Activated CD4-positive, alpha-beta memory T cell treated with anti-CD3 and anti-CD28 coated beads for 36 hours (primary cell): ENCODE measurements at regions not wholly inside any gene's neighbourhood (a gene's known extent, or its start where the extent isn't known, plus 50 kb on each side); places are given as distances from the start of the nearest gene placed in this dataset.

Experiments used
- CTCF ChIA-PET: fragments of 350-600 bp; sonication (Branson Sonifier 250); formaldehyde crosslinking; loops from one replicate; lab custom pipeline; 2021; ENCODE audit warnings: antibody characterized with exemption, inconsistent platforms; lab: Charles Lee
- POLR2A ChIA-PET: fragments of 350-600 bp; sonication (Branson Sonifier 250); formaldehyde crosslinking; loops from one replicate; lab custom pipeline; 2021; ENCODE audit warnings: antibody characterized with exemption; lab: Charles Lee
- DNase-seq: peaks from one replicate; pipeline ENCODE4 v3.0.0-alpha.2; 2020
- H3K27ac Mint-ChIP-seq: one replicate; pipeline ENCODE4 v1.8.0; 2021; ENCODE audit warnings: mixed read lengths
- H3K27me3 Mint-ChIP-seq: one replicate; pipeline ENCODE4 v1.8.0; 2021; ENCODE audit warnings: mixed read lengths
- H3K36me3 Mint-ChIP-seq: one replicate; pipeline ENCODE4 v1.8.0; 2021; ENCODE audit warnings: mixed read lengths
- H3K4me1 Mint-ChIP-seq: one replicate; pipeline ENCODE4 v1.8.0; 2021; ENCODE audit warnings: low read depth, mixed read lengths
- H3K4me3 Mint-ChIP-seq: one replicate; pipeline ENCODE4 v1.8.0; 2021; ENCODE audit warnings: mild to moderate bottlenecking, mixed read lengths
- H3K9me3 Mint-ChIP-seq: one replicate; pipeline ENCODE4 v1.8.0; 2021; ENCODE audit warnings: mixed read lengths
- intact Hi-C: fragments of 100-400 bp; cut with micrococcal nuclease; formaldehyde crosslinking; loops from one replicate; pipeline ENCODE4 v1.15.1; 2023

GRCh38 chr18:7360606-7361170 lies 129.8 kb downstream of the LRRC30 start:
- Mint-ChIP-seq H3K4me1 (no peaks in the 10 kb centered on the region), H3K36me3 (peaks cover 2% of the 10 kb centered on the region), H3K9me3 (peaks cover 8% of the 10 kb centered on the region), H3K27me3 (no peaks in the 10 kb centered on the region), H3K27ac (no peak overlapping the region), H3K4me3 (no peak overlapping the region)
- DNase-seq = no peak
- ChIA-PET POLR2A (no interaction called here), CTCF (no interaction called here)
- intact Hi-C loops = no loop called here

- Mint-ChIP-seq H3K4me1 (no peaks in the 10 kb centered on the region), H3K27ac (no peak overlapping the region), H3K9me3 (peaks cover 8% of the 10 kb centered on the region), H3K4me3 (no peak overlapping the region), H3K36me3 (peaks cover 2% of the 10 kb centered on the region), H3K27me3 (no peaks in the 10 kb centered on the region)
- POLR2A ChIA-PET = no interaction called here
- CTCF ChIA-PET = interaction anchor here (0.7 kb wide), 1 partner anchor 1552 kb away, joined by 4 read pairs; no protein-coding TSS in a partner anchor
- no peak for DNase-seq
- intact Hi-C loops = no loop called here
Observed at GRCh38 chr18:7363338-7363737, 132.4 kb downstream of the LRRC30 start.

- Mint-ChIP-seq H3K27me3 (no peaks in the 10 kb centered on the region), H3K9me3 (peaks cover 2% of the 10 kb centered on the region), H3K4me3 (no peak overlapping the region), H3K27ac (no peak overlapping the region), H3K4me1 (no peaks in the 10 kb centered on the region), H3K36me3 (peaks cover 2% of the 10 kb centered on the region)
- intact Hi-C loops = no loop called here
- POLR2A ChIA-PET = no interaction called here
- no peak for DNase-seq
- CTCF ChIA-PET = no interaction called here
Observed at GRCh38 chr18:7366597-7366996, 135.7 kb downstream of the LRRC30 start.

GRCh38 chr18:7367336-7367735 lies 136.4 kb downstream of the LRRC30 start:
- Mint-ChIP-seq H3K27ac (no peak overlapping the region), H3K36me3 (peaks cover 2% of the 10 kb centered on the region), H3K4me1 (no peaks in the 10 kb centered on the region), H3K27me3 (no peaks in the 10 kb centered on the region), H3K9me3 (no peaks in the 10 kb centered on the region), H3K4me3 (no peak overlapping the region)
- ChIA-PET CTCF (no interaction called here), POLR2A (no interaction called here)
- no peak for DNase-seq
- intact Hi-C loops = no loop called here

GRCh38 chr18:7369006-7369405 lies 138.1 kb downstream of the LRRC30 start:
- no peak overlapping the region for H3K4me3 Mint-ChIP-seq
- CTCF ChIA-PET = no interaction called here

GRCh38 chr18:7370375-7370774 lies 139.5 kb downstream of the LRRC30 start:
- intact Hi-C loops = no loop called here

More at GRCh38 chr18:7369006-7369405, 138.1 kb downstream of the LRRC30 start:
- H3K9me3 Mint-ChIP-seq = peaks cover under 1% of the 10 kb centered on the region
- intact Hi-C loops = no loop called here
- no peaks in the 10 kb centered on the region for H3K4me1 Mint-ChIP-seq
- POLR2A ChIA-PET = no interaction called here
- H3K27me3 Mint-ChIP-seq = no peaks in the 10 kb centered on the region
- DNase-seq = no peak
- no peak overlapping the region for H3K27ac Mint-ChIP-seq
- peaks cover 2% of the 10 kb centered on the region for H3K36me3 Mint-ChIP-seq

GRCh38 chr18:7370802-7371201 lies 139.9 kb downstream of the LRRC30 start:
- H3K36me3 Mint-ChIP-seq = no peaks in the 10 kb centered on the region
- no peak for DNase-seq
- no peak overlapping the region for H3K4me3 Mint-ChIP-seq
- H3K27me3 Mint-ChIP-seq = no peaks in the 10 kb centered on the region
- peaks cover 11% of the 10 kb centered on the region for H3K9me3 Mint-ChIP-seq
- no peak overlapping the region for H3K27ac Mint-ChIP-seq
- intact Hi-C loops = no loop called here
- ChIA-PET CTCF (no interaction called here), POLR2A (no interaction called here)
- H3K4me1 Mint-ChIP-seq = no peaks in the 10 kb centered on the region

More at GRCh38 chr18:7370375-7370774, 139.5 kb downstream of the LRRC30 start:
- peaks cover 10% of the 10 kb centered on the region for H3K9me3 Mint-ChIP-seq
- no peak overlapping the region for H3K27ac Mint-ChIP-seq
- no peaks in the 10 kb centered on the region for H3K27me3 Mint-ChIP-seq
- POLR2A ChIA-PET = no interaction called here
- DNase-seq = no peak
- H3K36me3 Mint-ChIP-seq = no peaks in the 10 kb centered on the region
- CTCF ChIA-PET = no interaction called here
- H3K4me1 Mint-ChIP-seq = no peaks in the 10 kb centered on the region
- H3K4me3 Mint-ChIP-seq = no peak overlapping the region

- Mint-ChIP-seq H3K9me3 (peaks cover 30% of the 10 kb centered on the region), H3K4me3 (no peak overlapping the region), H3K27ac (no peak overlapping the region)
Observed at GRCh38 chr18:7373441-7373840, 142.6 kb downstream of the LRRC30 start.

GRCh38 chr18:7381307-7381706 lies 150.4 kb downstream of the LRRC30 start:
- ChIA-PET CTCF (no interaction called here), POLR2A (no interaction called here)
- Mint-ChIP-seq H3K9me3 (peaks cover 18% of the 10 kb centered on the region), H3K36me3 (no peaks in the 10 kb centered on the region), H3K4me3 (no peak overlapping the region), H3K27ac (no peak overlapping the region), H3K27me3 (no peaks in the 10 kb centered on the region), H3K4me1 (no peaks in the 10 kb centered on the region)
- no peak for DNase-seq
- intact Hi-C loops = no loop called here

More at GRCh38 chr18:7373441-7373840, 142.6 kb downstream of the LRRC30 start:
- intact Hi-C loops = no loop called here
- H3K27me3 Mint-ChIP-seq = no peaks in the 10 kb centered on the region
- no peak for DNase-seq
- no peaks in the 10 kb centered on the region for H3K4me1 Mint-ChIP-seq
- no peaks in the 10 kb centered on the region for H3K36me3 Mint-ChIP-seq
- ChIA-PET POLR2A (no interaction called here), CTCF (no interaction called here)

- no peak for DNase-seq
- peaks cover 14% of the 10 kb centered on the region for H3K9me3 Mint-ChIP-seq
- H3K4me3 Mint-ChIP-seq = no peak overlapping the region
- no peaks in the 10 kb centered on the region for H3K4me1 Mint-ChIP-seq
- intact Hi-C loops = no loop called here
- H3K36me3 Mint-ChIP-seq = no peaks in the 10 kb centered on the region
- ChIA-PET POLR2A (no interaction called here), CTCF (no interaction called here)
- no peaks in the 10 kb centered on the region for H3K27me3 Mint-ChIP-seq
- H3K27ac Mint-ChIP-seq = no peak overlapping the region
Observed at GRCh38 chr18:7382328-7383001, 151.6 kb downstream of the LRRC30 start.

GRCh38 chr18:7383002-7383980 lies 152.4 kb downstream of the LRRC30 start:
- peaks cover 5% of the 10 kb centered on the region for H3K9me3 Mint-ChIP-seq
- POLR2A ChIA-PET = no interaction called here
- no peaks in the 10 kb centered on the region for H3K4me1 Mint-ChIP-seq
- no peak for DNase-seq
- H3K4me3 Mint-ChIP-seq = no peak overlapping the region
- H3K27ac Mint-ChIP-seq = no peak overlapping the region
- no peaks in the 10 kb centered on the region for H3K27me3 Mint-ChIP-seq
- CTCF ChIA-PET = no interaction called here
- no peaks in the 10 kb centered on the region for H3K36me3 Mint-ChIP-seq
- intact Hi-C loops = no loop called here

- H3K4me3 Mint-ChIP-seq = no peak overlapping the region
- H3K4me1 Mint-ChIP-seq = no peaks in the 10 kb centered on the region
- no peak for DNase-seq
- CTCF ChIA-PET = no interaction called here
- no peaks in the 10 kb centered on the region for H3K36me3 Mint-ChIP-seq
- POLR2A ChIA-PET = no interaction called here
- H3K9me3 Mint-ChIP-seq = peaks cover 4% of the 10 kb centered on the region
- no peak overlapping the region for H3K27ac Mint-ChIP-seq
- H3K27me3 Mint-ChIP-seq = no peaks in the 10 kb centered on the region
- intact Hi-C loops = no loop called here
Observed at GRCh38 chr18:7388741-7389140, 157.9 kb downstream of the LRRC30 start.
